A549 (cell line): ENCODE measurements at regions not wholly inside any gene's neighbourhood (a gene's known extent, or its start where the extent isn't known, plus 50 kb on each side); places are given as distances from the start of the nearest gene placed in this dataset.

Source experiments
- ATAC-seq, 2 experiments: fragments of 200-7000 bp in 1 of 2; fragments of >200 bp in 1 of 2; cut with Nextera tagmentation in 1 of 2; cut with Tn5 transposase in 1 of 2; 3 replicates each; pipeline versions ENCODE4 v1.8.0 to v1.9.1; 2018 to 2020; ENCODE audit warnings: mild to moderate bottlenecking in 1 of 2, moderate library complexity in 1 of 2
- CTCF ChIA-PET: fragments of 300-600 bp; sonication (Branson Sonifier 250); formaldehyde crosslinking; extraction: SDS; loops from one replicate; lab custom pipeline; 2021; ENCODE audit warnings: antibody characterized with exemption, inconsistent platforms; lab: Yijun Ruan, JAX
- POLR2A ChIA-PET: fragments of 350-600 bp; formaldehyde crosslinking; extraction: SDS; loops from one replicate; lab custom pipeline; 2021; ENCODE audit warnings: antibody characterized with exemption, inconsistent platforms; lab: Yijun Ruan, JAX
- DNase-seq, 2 experiments: peaks; one replicate each; pipeline versions ENCODE4 v3.0.0 to v3.0.0-alpha.2; 2011 to 2016; ENCODE audit warnings: low read depth in 1 of 2, low spot score in 1 of 2
- FAIRE-seq: peaks from 2 replicates; lab custom pipeline; 2011; peaks lifted over from hg19 to GRCh38; lab: Jason Lieb, UNC
- H3K27ac ChIP-seq, 2 experiments: fragments of >200 bp; sonication (Bioruptor Twin); formaldehyde crosslinking; 3 replicates each; pipeline ENCODE4 v1.5.1; 2016 to 2017
- H3K4me1 ChIP-seq: fragments of >200 bp; sonication (Bioruptor Twin); formaldehyde crosslinking; 3 replicates; pipeline ENCODE4 v1.6.1; 2016
- H3K4me2 ChIP-seq: fragments of >200 bp; sonication (Bioruptor Twin); formaldehyde crosslinking; 3 replicates; pipeline ENCODE4 v1.6.1; 2016
- H3K4me3 ChIP-seq: fragments of >200 bp; sonication (Bioruptor Twin); formaldehyde crosslinking; 3 replicates; pipeline ENCODE4 v1.5.1; 2016
- H3K9me3 ChIP-seq: fragments of >200 bp; sonication (Bioruptor Twin); formaldehyde crosslinking; 3 replicates; pipeline ENCODE4 v1.6.1; 2016
- BHLHE40 ChIP-seq: IDR thresholded peaks from 2 replicates; pipeline ENCODE4 v1.6.1; 2012; ENCODE audit warnings: low read depth, low read length, inconsistent platforms
- CBX2 ChIP-seq: fragments of 200-600 bp; sonication (generic); IDR thresholded peaks from 2 replicates; pipeline ENCODE4 v1.6.1; 2016; ENCODE audit warnings: low read depth, mild to moderate bottlenecking, borderline replicate concordance
- CEBPB ChIP-seq, 2 experiments: fragments of >200 bp in 1 of 2; sonication (Bioruptor Twin) in 1 of 2; formaldehyde crosslinking in 1 of 2; IDR thresholded peaks; 2 replicates each; pipeline ENCODE4 v1.6.1; 2012 to 2016
- CTCF ChIP-seq: fragments of >200 bp; sonication (Bioruptor Twin); formaldehyde crosslinking; IDR thresholded peaks from 3 replicates; pipeline ENCODE4 v1.5.1; 2016
- EHMT2 ChIP-seq: fragments of 200-600 bp; sonication (generic); IDR thresholded peaks from 2 replicates; pipeline ENCODE4 v1.6.1; 2016; ENCODE audit warnings: antibody characterized with exemption, low read depth, mild to moderate bottlenecking, moderate library complexity
- EP300 ChIP-seq, 2 experiments: fragments of >200 bp; sonication (Bioruptor Twin); formaldehyde crosslinking; IDR thresholded peaks; 2 replicates in 1 of 2; 3 replicates in 1 of 2; pipeline ENCODE4 v1.6.1; 2016 to 2017
- ESRRA ChIP-seq: fragments of 150-350 bp; IDR thresholded peaks from 2 replicates; pipeline ENCODE4 v1.6.1; 2014; ENCODE audit warnings: mild to moderate bottlenecking, low read length, borderline replicate concordance
- FOXS1 ChIP-seq: fragments of 250-450 bp; sonication (Bioruptor Pico); IDR thresholded peaks from 2 replicates; pipeline ENCODE4 v1.5.0; 2020; ENCODE audit warnings: mild to moderate bottlenecking, moderate library complexity
- HES2 ChIP-seq: fragments of >200 bp; sonication (Bioruptor Twin); formaldehyde crosslinking; IDR thresholded peaks from 2 replicates; pipeline ENCODE4 v1.6.1; 2016
- HOXB13 ChIP-seq: fragments of 250-450 bp; sonication (Bioruptor Pico); IDR thresholded peaks from 2 replicates; pipeline ENCODE4 v1.5.0; 2020; ENCODE audit warnings: low read depth, mild to moderate bottlenecking, moderate library complexity
- HOXB5 ChIP-seq: fragments of 250-450 bp; sonication (Bioruptor Pico); IDR thresholded peaks from 2 replicates; pipeline ENCODE4 v1.5.0; 2020; ENCODE audit warnings: mild to moderate bottlenecking, moderate library complexity
- JUN ChIP-seq, 2 experiments: fragments of >200 bp; sonication (Bioruptor Twin); formaldehyde crosslinking; IDR thresholded peaks; 2 replicates in 1 of 2; 3 replicates in 1 of 2; pipeline ENCODE4 v1.6.1; 2016 to 2017
- KDM1A ChIP-seq: fragments of 200-600 bp; sonication (generic); IDR thresholded peaks from 2 replicates; pipeline ENCODE4 v1.6.1; 2016; ENCODE audit warnings: low read depth, mild to moderate bottlenecking
- KDM5A ChIP-seq: fragments of 200-600 bp; sonication (generic); IDR thresholded peaks from 2 replicates; pipeline ENCODE4 v1.6.1; 2016; ENCODE audit warnings: antibody characterized with exemption, mild to moderate bottlenecking
- MAFK ChIP-seq: fragments of 450-650 bp; IDR thresholded peaks from 2 replicates; pipeline ENCODE4 v1.6.1; 2014; ENCODE audit not compliant: partially characterized antibody
- MAX ChIP-seq: IDR thresholded peaks from 2 replicates; pipeline ENCODE4 v1.6.1; 2012
- NFE2L2 ChIP-seq: fragments of 150-350 bp; conservative IDR thresholded peaks from 2 replicates; pipeline ENCODE4 v1.6.1; 2014; ENCODE audit warnings: low read length
- PHF8 ChIP-seq: fragments of 200-600 bp; sonication (generic); IDR thresholded peaks from 2 replicates; pipeline ENCODE4 v1.6.1; 2016; ENCODE audit warnings: low read depth, mild to moderate bottlenecking, antibody characterized with exemption, moderate library complexity, borderline replicate concordance
- RAD21 ChIP-seq, 2 experiments: fragments of >200 bp in 1 of 2; sonication (Bioruptor Twin) in 1 of 2; formaldehyde crosslinking in 1 of 2; IDR thresholded peaks in 1 of 2; conservative IDR thresholded peaks in 1 of 2; 2 replicates in 1 of 2; 3 replicates in 1 of 2; pipeline ENCODE4 v1.6.1; 2012 to 2018; ENCODE audit warnings: inconsistent platforms in 1 of 2
- RARB ChIP-seq: fragments of 250-450 bp; sonication (Bioruptor Pico); IDR thresholded peaks from 2 replicates; pipeline ENCODE4 v1.8.0; 2021; ENCODE audit warnings: mild to moderate bottlenecking, moderate library complexity
- RCOR1 ChIP-seq: fragments of 150-350 bp; IDR thresholded peaks from 2 replicates; pipeline ENCODE4 v1.6.1; 2014; ENCODE audit warnings: antibody characterized with exemption, low read length, low read depth
- RFX5 ChIP-seq: fragments of 450-650 bp; IDR thresholded peaks from 2 replicates; pipeline ENCODE4 v1.7.1; 2014; ENCODE audit warnings: antibody characterized with exemption, mild to moderate bottlenecking, moderate library complexity
- SREBF2 ChIP-seq: fragments of 450-650 bp; IDR thresholded peaks from 2 replicates; pipeline ENCODE4 v1.6.1; 2014; ENCODE audit warnings: mild to moderate bottlenecking, moderate library complexity
- TP53 ChIP-seq: fragments of 250-450 bp; sonication (Bioruptor Pico); IDR thresholded peaks from 2 replicates; pipeline ENCODE4 v1.5.0; 2021; ENCODE audit warnings: mild to moderate bottlenecking, moderate library complexity
- ZC3H11A ChIP-seq: fragments of 450-650 bp; IDR thresholded peaks from 2 replicates; pipeline ENCODE4 v1.6.1; 2014; ENCODE audit warnings: antibody characterized with exemption, mild to moderate bottlenecking
- WGBS: methylation state at CpG from one replicate; pipeline ENCODE4 v1.1.6; 2017; ENCODE audit errors: missing lambda C conversion rate; 5-methylcytosine and 5-hydroxymethylcytosine counted together
- TF ChIP-seq, protein P1 (sequence below): fragments of 250-450 bp; sonication (Bioruptor Pico); IDR thresholded peaks from 2 replicates; pipeline ENCODE4 v1.5.0; 2020; ENCODE audit warnings: low read depth, mild to moderate bottlenecking, moderate library complexity
- TF ChIP-seq, protein P2 (sequence below): fragments of 250-450 bp; sonication (Bioruptor Pico); IDR thresholded peaks from 2 replicates; pipeline ENCODE4 v1.5.0; 2021; ENCODE audit warnings: mild to moderate bottlenecking, moderate library complexity, borderline replicate concordance

DNA sequence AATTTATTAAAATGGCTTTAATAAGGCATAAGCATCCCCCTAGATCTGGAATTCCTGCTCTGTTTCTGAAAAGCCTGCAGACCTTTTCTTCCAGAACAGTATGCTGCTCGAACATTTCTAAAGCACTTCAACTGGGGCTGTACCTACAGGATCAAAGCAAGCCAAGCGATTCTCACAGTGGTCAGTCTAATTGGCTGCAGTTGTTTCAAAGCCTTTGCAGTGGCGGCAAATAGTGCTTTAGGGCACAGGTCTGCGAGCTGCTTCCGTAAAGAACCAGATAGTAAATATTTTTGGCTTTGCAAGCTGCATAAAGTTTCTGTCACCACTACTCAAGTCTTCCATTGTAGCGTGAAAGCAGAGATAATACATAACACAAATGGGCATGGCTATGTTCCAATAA lies 88.9 kb upstream of the FBXL4 start:
- Histone ChIP-seq H3K4me1 (no peaks in the 10 kb centered on the region), H3K4me2 (no peak overlapping the region), H3K27ac (no peak overlapping the region), H3K4me3 (no peak overlapping the region), H3K9me3 (no peaks in the 10 kb centered on the region)
- no peak for ATAC-seq
- FAIRE-seq: no peak
- 39% methylated on average over 6 of the region's 6 CpGs for WGBS
- ChIA-PET CTCF (no interaction called here), POLR2A (no interaction called here)
- DNase-seq: no peak
- TF ChIP-seq HES2 (no peak), FOXS1 (CRISPR knock-in tag) (no peak), NFE2L2 (no peak), EHMT2 (no peak), KDM1A (no peak), TP53 (CRISPR knock-in tag) (no peak), KDM5A (no peak), CBX2 (no peak), RARB (CRISPR knock-in tag) (no peak), CEBPB (IDR thresholded peaks at IDR 0.05) (no peak), RAD21 (conservative IDR thresholded peaks at IDR 0.05 in 1 of 2, IDR thresholded peaks at IDR 0.05 in 1 of 2) (no peak)
- TF ChIP-seq, protein P1, sequence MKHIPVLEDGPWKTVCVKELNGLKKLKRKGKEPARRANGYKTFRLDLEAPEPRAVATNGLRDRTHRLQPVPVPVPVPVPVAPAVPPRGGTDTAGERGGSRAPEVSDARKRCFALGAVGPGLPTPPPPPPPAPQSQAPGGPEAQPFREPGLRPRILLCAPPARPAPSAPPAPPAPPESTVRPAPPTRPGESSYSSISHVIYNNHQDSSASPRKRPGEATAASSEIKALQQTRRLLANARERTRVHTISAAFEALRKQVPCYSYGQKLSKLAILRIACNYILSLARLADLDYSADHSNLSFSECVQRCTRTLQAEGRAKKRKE: no peak

GRCh38 chr6:99032396-99032795 lies 84.7 kb upstream of the FBXL4 start:
- no peak for DNase-seq
- no peaks in the 10 kb centered on the region for H3K9me3 ChIP-seq
- TF ChIP-seq BHLHE40 (no peak), ZC3H11A (no peak)
- no peak for FAIRE-seq
- H3K4me3 ChIP-seq: no peak overlapping the region
- no peak for ATAC-seq
- H3K4me1 ChIP-seq: no peaks in the 10 kb centered on the region
- no peak overlapping the region for H3K27ac ChIP-seq
- POLR2A ChIA-PET: no interaction called here
- 14% methylated on average over 2 of the region's 2 CpGs for WGBS
- CTCF ChIA-PET: no interaction called here
- H3K4me2 ChIP-seq: no peak overlapping the region

DNA sequence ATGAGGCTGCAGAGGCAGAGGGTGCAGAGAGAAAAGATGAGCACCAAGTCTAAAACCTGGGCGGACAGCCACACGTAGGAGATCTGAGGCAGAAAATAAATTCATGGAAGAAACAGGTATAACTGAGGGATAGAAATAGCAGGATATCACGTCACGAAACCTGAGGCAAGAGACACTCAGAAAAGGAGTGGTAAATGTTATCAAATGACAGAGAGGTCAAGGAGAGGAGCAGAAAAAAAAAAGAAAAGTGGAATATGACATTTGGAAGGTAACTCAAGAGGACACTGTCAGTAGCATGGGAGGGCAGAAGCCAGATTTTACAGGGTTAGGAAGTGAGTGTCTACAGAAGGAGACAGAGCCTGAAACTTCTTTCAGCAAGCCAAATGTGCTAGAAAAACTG lies 84.2 kb upstream of the FBXL4 start:
- CTCF ChIA-PET: no interaction called here
- 30% methylated on average over 4 of the region's 4 CpGs for WGBS
- ATAC-seq: no peak
- no peak for FAIRE-seq
- Histone ChIP-seq H3K4me1 (no peaks in the 10 kb centered on the region), H3K9me3 (no peaks in the 10 kb centered on the region), H3K27ac (no peak overlapping the region), H3K4me2 (no peak overlapping the region), H3K4me3 (no peak overlapping the region)
- TF ChIP-seq KDM5A (no peak), CTCF (no peak), HES2 (no peak), NFE2L2 (no peak), HOXB5 (no peak), RFX5 (no peak), SREBF2 (no peak), PHF8 (no peak)
- no peak for DNase-seq
- POLR2A ChIA-PET: no interaction called here

- no peaks in the 10 kb centered on the region for H3K4me1 ChIP-seq
- no peak overlapping the region for H3K27ac ChIP-seq
- ATAC-seq (no peak), DNase-seq (no peak), FAIRE-seq (no peak)
- no peak overlapping the region for H3K4me2 ChIP-seq
- POLR2A ChIA-PET: no interaction called here
- CTCF ChIA-PET: no interaction called here
- no peak overlapping the region for H3K4me3 ChIP-seq
- no peaks in the 10 kb centered on the region for H3K9me3 ChIP-seq
- WGBS: 25% methylated on average over 1 of the region's 1 CpG
- TF ChIP-seq JUN (IDR thresholded peaks at IDR 0.05): no peak
- no peak for TF ChIP-seq RFX5
- TF ChIP-seq ESRRA: no peak
- TF ChIP-seq HOXB13 (CRISPR knock-in tag): no peak
- no peak for TF ChIP-seq RAD21 (conservative IDR thresholded peaks at IDR 0.05 in 1 of 2, IDR thresholded peaks at IDR 0.05 in 1 of 2)
- TF ChIP-seq RCOR1: no peak
- no peak for TF ChIP-seq ZC3H11A
- TF ChIP-seq MAFK: no peak
- TF ChIP-seq MAX: no peak
- TF ChIP-seq EP300 (IDR thresholded peaks at IDR 0.05): no peak
- TF ChIP-seq, protein P2, sequence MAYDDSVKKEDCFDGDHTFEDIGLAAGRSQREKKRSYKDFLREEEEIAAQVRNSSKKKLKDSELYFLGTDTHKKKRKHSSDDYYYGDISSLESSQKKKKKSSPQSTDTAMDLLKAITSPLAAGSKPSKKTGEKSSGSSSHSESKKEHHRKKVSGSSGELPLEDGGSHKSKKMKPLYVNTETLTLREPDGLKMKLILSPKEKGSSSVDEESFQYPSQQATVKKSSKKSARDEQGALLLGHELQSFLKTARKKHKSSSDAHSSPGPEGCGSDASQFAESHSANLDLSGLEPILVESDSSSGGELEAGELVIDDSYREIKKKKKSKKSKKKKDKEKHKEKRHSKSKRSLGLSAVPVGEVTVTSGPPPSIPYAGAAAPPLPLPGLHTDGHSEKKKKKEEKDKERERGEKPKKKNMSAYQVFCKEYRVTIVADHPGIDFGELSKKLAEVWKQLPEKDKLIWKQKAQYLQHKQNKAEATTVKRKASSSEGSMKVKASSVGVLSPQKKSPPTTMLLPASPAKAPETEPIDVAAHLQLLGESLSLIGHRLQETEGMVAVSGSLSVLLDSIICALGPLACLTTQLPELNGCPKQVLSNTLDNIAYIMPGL (CRISPR knock-in tag): no peak
Measured at GRCh38 chr6:99030915-99031314, 83.2 kb upstream of the FBXL4 start.
